ENCODE measurements at regions not wholly inside any gene's neighbourhood (a gene's known extent, or its start where the extent isn't known, plus 50 kb on each side); places are given as distances from the start of the nearest gene placed in this dataset.

DNA sequence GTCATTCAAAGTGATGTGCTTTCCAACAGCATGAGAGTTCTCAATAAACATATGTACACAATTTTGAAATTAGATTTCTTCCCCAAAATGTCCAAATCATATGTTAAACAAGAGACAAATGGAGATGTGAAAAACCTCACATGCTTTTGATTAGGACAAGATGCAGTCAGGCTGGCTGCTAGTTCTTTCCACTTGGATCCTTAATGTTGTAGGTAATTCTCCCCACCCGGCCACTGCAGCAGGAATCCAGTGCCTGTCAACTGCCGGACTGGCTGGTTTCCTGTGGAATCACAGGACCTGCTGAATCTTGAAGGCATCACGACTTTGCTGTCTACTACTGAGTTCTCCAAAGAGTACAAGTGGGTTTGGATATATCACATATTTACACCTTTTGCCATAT lies 138.6 kb upstream of the AKR1E2 start:
- DNase-seq: no peak
- no peaks in the 10 kb centered on the region for H3K9me3 ChIP-seq
- no peak overlapping the region for H3K27ac ChIP-seq
- WGBS, 2 donors: 84 to 88% methylated on average over 3 of the region's 3 CpGs
- no peak overlapping the region for H3K4me3 ChIP-seq
- TF ChIP-seq, protein P1, sequence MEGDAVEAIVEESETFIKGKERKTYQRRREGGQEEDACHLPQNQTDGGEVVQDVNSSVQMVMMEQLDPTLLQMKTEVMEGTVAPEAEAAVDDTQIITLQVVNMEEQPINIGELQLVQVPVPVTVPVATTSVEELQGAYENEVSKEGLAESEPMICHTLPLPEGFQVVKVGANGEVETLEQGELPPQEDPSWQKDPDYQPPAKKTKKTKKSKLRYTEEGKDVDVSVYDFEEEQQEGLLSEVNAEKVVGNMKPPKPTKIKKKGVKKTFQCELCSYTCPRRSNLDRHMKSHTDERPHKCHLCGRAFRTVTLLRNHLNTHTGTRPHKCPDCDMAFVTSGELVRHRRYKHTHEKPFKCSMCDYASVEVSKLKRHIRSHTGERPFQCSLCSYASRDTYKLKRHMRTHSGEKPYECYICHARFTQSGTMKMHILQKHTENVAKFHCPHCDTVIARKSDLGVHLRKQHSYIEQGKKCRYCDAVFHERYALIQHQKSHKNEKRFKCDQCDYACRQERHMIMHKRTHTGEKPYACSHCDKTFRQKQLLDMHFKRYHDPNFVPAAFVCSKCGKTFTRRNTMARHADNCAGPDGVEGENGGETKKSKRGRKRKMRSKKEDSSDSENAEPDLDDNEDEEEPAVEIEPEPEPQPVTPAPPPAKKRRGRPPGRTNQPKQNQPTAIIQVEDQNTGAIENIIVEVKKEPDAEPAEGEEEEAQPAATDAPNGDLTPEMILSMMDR (IDR thresholded peaks at IDR 0.05): no peak
- TF ChIP-seq EP300 (IDR thresholded peaks at IDR 0.05): no peak
- TF ChIP-seq POLR2A (IDR thresholded peaks at IDR 0.05): no peak
- intact Hi-C loops (cut with DNase I): no loop called here
- H3K36me3 ChIP-seq: no peaks in the 10 kb centered on the region
- H3K27me3 ChIP-seq: no peaks in the 10 kb centered on the region
- H3K4me1 ChIP-seq: peaks cover 0 to 25% (median 8%) of the 10 kb centered on the region in 4 donors

DNA sequence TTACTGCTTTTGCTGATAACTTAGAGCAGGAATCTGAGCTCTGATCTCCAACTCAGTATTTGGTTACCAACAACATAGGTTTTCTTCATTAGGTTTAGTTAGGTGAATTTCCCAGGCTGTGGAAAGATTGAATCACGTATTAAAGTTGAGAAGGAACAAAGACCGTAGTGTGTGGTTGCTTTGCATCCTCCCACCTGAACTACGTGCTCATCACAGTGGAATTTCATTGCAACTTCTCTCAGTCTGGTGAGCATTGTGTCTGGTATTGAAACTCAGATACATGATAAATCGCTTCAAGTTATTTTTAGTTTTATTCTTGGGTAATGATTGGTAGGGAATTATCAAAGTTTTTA lies 139.4 kb upstream of the AKR1E2 start:
- TF ChIP-seq EP300 (IDR thresholded peaks at IDR 0.05) (no peak), POLR2A (IDR thresholded peaks at IDR 0.05) (no peak), POLR2AphosphoS5 (IDR thresholded peaks at IDR 0.05) (no peak)
- TF ChIP-seq, protein P1 (IDR thresholded peaks at IDR 0.05): no peak

DNA sequence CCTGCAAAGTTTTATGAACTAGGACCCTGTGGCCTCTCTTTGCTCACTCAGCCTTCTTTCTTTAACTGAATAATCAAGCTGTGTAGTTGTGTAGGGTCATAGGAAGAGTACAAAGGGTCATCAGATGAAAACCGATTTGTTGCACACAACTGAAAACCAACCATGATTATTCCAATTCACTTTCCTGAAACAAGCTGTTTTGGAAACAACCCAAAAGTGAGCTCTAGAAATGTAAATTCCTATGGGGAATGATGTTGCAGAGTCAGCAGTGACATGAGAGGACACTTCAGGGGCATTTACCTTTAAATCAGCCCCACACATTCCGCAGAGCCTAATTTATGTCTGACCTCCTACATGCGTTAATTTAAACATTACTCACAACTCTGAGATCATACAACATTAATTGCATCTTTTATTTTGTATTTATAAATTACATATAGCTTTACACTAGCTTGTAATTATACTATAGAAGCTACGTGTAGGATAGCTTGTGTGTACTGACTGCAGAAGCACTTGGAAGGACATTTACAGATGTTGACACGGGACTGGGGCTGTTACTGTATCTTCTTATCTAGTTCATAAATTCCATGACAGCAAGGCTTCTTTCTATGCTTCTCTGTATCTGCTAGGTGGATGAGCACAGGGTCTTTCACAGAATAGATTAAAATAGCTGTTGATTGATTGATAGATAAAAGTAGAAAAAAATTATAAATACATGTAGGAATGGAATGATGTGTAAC lies 139.9 kb upstream of the AKR1E2 start:
- TF ChIP-seq, protein P1 (IDR thresholded peaks at IDR 0.05): no peak
- TF ChIP-seq EP300 (IDR thresholded peaks at IDR 0.05): no peak
- no peak for TF ChIP-seq POLR2A (IDR thresholded peaks at IDR 0.05)
- no peak for TF ChIP-seq POLR2AphosphoS5 (IDR thresholded peaks at IDR 0.05)
- H3K27me3 ChIP-seq: no peaks in the 10 kb centered on the region
- no peak for DNase-seq
- 80 to 84% methylated on average over 5 of the region's 5 CpGs for WGBS, 2 donors
- peaks cover 0 to 25% (median 8%) of the 10 kb centered on the region in 4 donors for H3K4me1 ChIP-seq
- H3K36me3 ChIP-seq: no peaks in the 10 kb centered on the region
- H3K27ac ChIP-seq: no peak overlapping the region
- H3K9me3 ChIP-seq: no peaks in the 10 kb centered on the region
- intact Hi-C loops (cut with DNase I): no loop called here
- H3K4me3 ChIP-seq: no peak overlapping the region

More for the DNA sequence above, 139.4 kb upstream of the AKR1E2 start:
- no peaks in the 10 kb centered on the region for H3K36me3 ChIP-seq
- intact Hi-C loops (cut with DNase I): no loop called here
- no peak for DNase-seq
- peaks cover 0 to 25% (median 8%) of the 10 kb centered on the region in 4 donors for H3K4me1 ChIP-seq
- no peaks in the 10 kb centered on the region for H3K9me3 ChIP-seq
- no peak overlapping the region for H3K4me3 ChIP-seq
- 82 to 91% methylated on average over 4 of the region's 4 CpGs for WGBS, 2 donors
- H3K27ac ChIP-seq: no peak overlapping the region
- H3K27me3 ChIP-seq: no peaks in the 10 kb centered on the region

DNA sequence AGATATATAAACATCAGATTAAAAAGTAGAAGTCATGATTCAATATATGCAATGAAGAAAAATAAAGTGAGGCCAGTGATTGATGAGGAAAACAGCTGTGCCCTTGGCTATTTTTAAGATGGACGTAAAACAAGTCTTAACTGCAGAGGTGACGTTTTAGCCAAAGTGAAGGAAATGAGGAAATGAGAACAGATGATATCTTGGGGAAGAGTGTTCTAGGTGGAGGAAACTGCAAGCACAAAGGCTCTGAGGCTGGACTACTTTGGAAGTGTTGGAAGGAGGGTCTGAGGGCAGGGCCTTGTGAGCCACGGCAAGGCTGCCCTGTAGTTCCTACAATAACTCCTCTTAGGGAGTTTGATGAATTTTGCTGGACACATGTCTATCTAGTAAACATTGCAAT lies 140.5 kb upstream of the AKR1E2 start:
- H3K9me3 ChIP-seq: no peaks in the 10 kb centered on the region
- no peak for TF ChIP-seq POLR2A (IDR thresholded peaks at IDR 0.05)
- WGBS, 2 donors: 75 to 82% methylated on average over 3 of the region's 3 CpGs
- DNase-seq: no peak
- no peak overlapping the region for H3K4me3 ChIP-seq
- no peaks in the 10 kb centered on the region for H3K36me3 ChIP-seq
- no peak overlapping the region for H3K27ac ChIP-seq
- H3K27me3 ChIP-seq: no peaks in the 10 kb centered on the region
- peaks cover 0 to 25% (median 8%) of the 10 kb centered on the region in 4 donors for H3K4me1 ChIP-seq
- intact Hi-C loops (cut with DNase I): no loop called here

DNA sequence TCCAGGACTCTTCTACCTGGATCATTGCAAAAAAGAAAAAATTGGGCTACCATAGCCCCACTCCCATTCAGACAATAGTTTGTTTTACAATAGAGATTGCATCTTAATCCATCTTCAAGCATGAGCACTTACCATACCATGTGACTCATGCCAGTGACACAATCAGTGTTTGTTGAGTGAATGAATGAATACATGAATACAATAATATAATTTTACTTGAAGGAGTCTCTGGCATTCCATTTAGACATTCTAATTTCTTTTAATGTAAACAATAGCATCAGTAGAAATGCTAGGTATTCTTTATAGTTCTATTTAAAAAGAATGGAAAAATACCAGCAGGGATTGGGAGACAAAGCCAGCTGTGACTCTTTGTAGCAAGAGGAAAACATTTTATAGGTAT lies 141.6 kb upstream of the AKR1E2 start:
- TF ChIP-seq POLR2A (IDR thresholded peaks at IDR 0.05) (no peak), EP300 (IDR thresholded peaks at IDR 0.05) (no peak)

DNA sequence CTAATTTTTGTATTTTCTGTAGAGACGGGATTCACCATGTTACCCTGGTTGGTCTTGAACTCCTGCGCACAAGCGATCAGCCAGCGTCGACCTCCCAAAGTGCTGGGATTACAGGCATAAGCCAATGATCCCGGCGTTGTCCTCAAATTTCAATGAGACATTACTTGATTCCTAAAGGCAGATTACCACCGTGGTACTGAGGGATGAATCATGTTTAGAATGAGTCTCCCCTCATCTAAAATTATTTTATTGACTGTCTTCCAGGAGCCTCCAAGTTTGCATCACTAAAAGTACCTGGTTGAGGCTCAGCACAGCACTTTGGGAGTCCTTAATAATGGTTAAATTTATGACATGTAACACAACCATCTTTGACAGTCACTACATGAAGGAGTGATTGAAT lies 142.2 kb upstream of the AKR1E2 start:
- intact Hi-C loops (cut with DNase I): no loop called here

More for the DNA sequence above, 141.6 kb upstream of the AKR1E2 start:
- no peaks in the 10 kb centered on the region for H3K27me3 ChIP-seq
- intact Hi-C loops (cut with DNase I): no loop called here
- DNase-seq: no peak
- H3K4me1 ChIP-seq: peaks cover 0 to 25% (median 8%) of the 10 kb centered on the region in 4 donors
- no peak overlapping the region for H3K27ac ChIP-seq
- H3K4me3 ChIP-seq: no peak overlapping the region
- no peaks in the 10 kb centered on the region for H3K36me3 ChIP-seq
- H3K9me3 ChIP-seq: no peaks in the 10 kb centered on the region

More for the DNA sequence above, 142.2 kb upstream of the AKR1E2 start:
- no peaks in the 10 kb centered on the region for H3K9me3 ChIP-seq
- H3K4me3 ChIP-seq: no peak overlapping the region
- no peak overlapping the region for H3K27ac ChIP-seq
- peaks cover 0 to 27% (median 8%) of the 10 kb centered on the region in 4 donors for H3K4me1 ChIP-seq
- WGBS, 2 donors: 95 to 96% methylated on average over 8 of the region's 8 CpGs
- no peak for DNase-seq
- TF ChIP-seq, protein P1 (IDR thresholded peaks at IDR 0.05): no peak
- no peak for TF ChIP-seq POLR2AphosphoS5 (IDR thresholded peaks at IDR 0.05)
- TF ChIP-seq EP300 (IDR thresholded peaks at IDR 0.05): no peak
- TF ChIP-seq POLR2A (IDR thresholded peaks at IDR 0.05): no peak
- H3K27me3 ChIP-seq: no peaks in the 10 kb centered on the region
- H3K36me3 ChIP-seq: no peaks in the 10 kb centered on the region

Data from sigmoid colon (tissue), 6 donors.